ENCODE measurements at regions not wholly inside any gene's neighbourhood (a gene's known extent, or its start where the extent isn't known, plus 50 kb on each side); places are given as distances from the start of the nearest gene placed in this dataset.

- TF ChIP-seq RBM22 (optimal IDR thresholded peaks at IDR 0.05; ENCODE audit: low read length) (no peak), SNRNP70 (IDR thresholded peaks at IDR 0.05; ENCODE audit: low read depth, low read length) (no peak), KAT2B (IDR thresholded peaks at IDR 0.05; ENCODE audit: borderline replicate concordance, low read depth, low read length) (no peak), ZNF30 (CRISPR knock-in tag; IDR thresholded peaks at IDR 0.05) (no peak), ZNF546 (CRISPR knock-in tag; conservative IDR thresholded peaks at IDR 0.05) (no peak), ARHGAP35 (CRISPR knock-in tag; IDR thresholded peaks at IDR 0.05; ENCODE audit: borderline replicate concordance) (no peak), U2AF1 (optimal IDR thresholded peaks at IDR 0.05; ENCODE audit: low read depth, low read length) (no peak), JUNB (CRISPR knock-in tag; IDR thresholded peaks at IDR 0.05; ENCODE audit: borderline replicate concordance) (no peak)
- TF ChIP-seq, protein P1, sequence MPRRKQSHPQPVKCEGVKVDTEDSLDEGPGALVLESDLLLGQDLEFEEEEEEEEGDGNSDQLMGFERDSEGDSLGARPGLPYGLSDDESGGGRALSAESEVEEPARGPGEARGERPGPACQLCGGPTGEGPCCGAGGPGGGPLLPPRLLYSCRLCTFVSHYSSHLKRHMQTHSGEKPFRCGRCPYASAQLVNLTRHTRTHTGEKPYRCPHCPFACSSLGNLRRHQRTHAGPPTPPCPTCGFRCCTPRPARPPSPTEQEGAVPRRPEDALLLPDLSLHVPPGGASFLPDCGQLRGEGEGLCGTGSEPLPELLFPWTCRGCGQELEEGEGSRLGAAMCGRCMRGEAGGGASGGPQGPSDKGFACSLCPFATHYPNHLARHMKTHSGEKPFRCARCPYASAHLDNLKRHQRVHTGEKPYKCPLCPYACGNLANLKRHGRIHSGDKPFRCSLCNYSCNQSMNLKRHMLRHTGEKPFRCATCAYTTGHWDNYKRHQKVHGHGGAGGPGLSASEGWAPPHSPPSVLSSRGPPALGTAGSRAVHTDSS (CRISPR knock-in tag; conservative IDR thresholded peaks at IDR 0.05): no peak
- TF ChIP-seq, protein P2, sequence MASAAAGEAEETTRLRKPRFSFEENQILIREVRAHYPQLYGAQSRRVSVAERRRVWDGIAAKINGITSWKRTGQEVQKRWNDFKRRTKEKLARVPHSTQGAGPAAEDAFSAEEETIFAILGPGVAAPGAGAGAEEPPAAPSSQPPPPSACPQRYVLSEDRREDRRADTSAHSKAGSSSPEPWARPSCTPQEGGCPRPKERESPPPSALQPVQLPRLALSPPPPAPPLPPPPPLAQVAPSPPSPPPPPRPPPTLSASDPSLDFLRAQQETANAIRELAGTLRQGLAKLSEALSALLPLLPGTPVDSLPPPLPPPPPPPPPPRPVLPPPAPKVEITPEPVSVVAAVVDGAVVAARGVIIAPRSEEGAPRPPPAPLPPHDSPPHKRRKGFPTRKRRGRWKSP (CRISPR knock-in tag; IDR thresholded peaks at IDR 0.05): no peak
- TF ChIP-seq, protein P3, sequence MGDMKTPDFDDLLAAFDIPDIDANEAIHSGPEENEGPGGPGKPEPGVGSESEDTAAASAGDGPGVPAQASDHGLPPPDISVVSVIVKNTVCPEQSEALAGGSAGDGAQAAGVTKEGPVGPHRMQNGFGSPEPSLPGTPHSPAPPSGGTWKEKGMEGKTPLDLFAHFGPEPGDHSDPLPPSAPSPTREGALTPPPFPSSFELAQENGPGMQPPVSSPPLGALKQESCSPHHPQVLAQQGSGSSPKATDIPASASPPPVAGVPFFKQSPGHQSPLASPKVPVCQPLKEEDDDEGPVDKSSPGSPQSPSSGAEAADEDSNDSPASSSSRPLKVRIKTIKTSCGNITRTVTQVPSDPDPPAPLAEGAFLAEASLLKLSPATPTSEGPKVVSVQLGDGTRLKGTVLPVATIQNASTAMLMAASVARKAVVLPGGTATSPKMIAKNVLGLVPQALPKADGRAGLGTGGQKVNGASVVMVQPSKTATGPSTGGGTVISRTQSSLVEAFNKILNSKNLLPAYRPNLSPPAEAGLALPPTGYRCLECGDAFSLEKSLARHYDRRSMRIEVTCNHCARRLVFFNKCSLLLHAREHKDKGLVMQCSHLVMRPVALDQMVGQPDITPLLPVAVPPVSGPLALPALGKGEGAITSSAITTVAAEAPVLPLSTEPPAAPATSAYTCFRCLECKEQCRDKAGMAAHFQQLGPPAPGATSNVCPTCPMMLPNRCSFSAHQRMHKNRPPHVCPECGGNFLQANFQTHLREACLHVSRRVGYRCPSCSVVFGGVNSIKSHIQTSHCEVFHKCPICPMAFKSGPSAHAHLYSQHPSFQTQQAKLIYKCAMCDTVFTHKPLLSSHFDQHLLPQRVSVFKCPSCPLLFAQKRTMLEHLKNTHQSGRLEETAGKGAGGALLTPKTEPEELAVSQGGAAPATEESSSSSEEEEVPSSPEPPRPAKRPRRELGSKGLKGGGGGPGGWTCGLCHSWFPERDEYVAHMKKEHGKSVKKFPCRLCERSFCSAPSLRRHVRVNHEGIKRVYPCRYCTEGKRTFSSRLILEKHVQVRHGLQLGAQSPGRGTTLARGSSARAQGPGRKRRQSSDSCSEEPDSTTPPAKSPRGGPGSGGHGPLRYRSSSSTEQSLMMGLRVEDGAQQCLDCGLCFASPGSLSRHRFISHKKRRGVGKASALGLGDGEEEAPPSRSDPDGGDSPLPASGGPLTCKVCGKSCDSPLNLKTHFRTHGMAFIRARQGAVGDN (CRISPR knock-in tag; IDR thresholded peaks at IDR 0.05): no peak
- Histone ChIP-seq H3K9ac (ENCODE audit: insufficient read depth, low read depth, low read length) (no peak overlapping the region), H3K4me3 (replicated peaks in 1 of 3; ENCODE audit: insufficient read depth in 1 of 3, low read depth in 2 of 3, low read length in 3 of 3) (no peak overlapping the region), H3K9me3 (ENCODE audit: low read length) (peaks cover 75% of the 10 kb centered on the region), H3K4me2 (ENCODE audit: low read depth, low read length) (no peak overlapping the region), H2AFZ (ENCODE audit: low read length) (no peak overlapping the region), H3K79me2 (ENCODE audit: insufficient read depth, low read length) (no peaks in the 10 kb centered on the region), H3K4me1 (ENCODE audit: insufficient read depth, low read length) (no peaks in the 10 kb centered on the region), H3K27me3 (ENCODE audit: control insufficient read depth in 1 of 2, insufficient read depth in 2 of 2, low read length in 2 of 2) (no peaks in the 10 kb centered on the region), H3K27ac (ENCODE audit: extremely low read length, insufficient read depth, low read length) (no peak overlapping the region), H3K36me3 (replicated peaks in 1 of 2; ENCODE audit: control insufficient read depth in 1 of 2, insufficient read depth in 2 of 2, low read length in 2 of 2) (no peaks in the 10 kb centered on the region), H4K20me1 (ENCODE audit: insufficient read depth, low read length) (no peaks in the 10 kb centered on the region)
- FAIRE-seq: no peak
- intact Hi-C loops (cut with micrococcal nuclease; ENCODE audit: unreplicated experiment): no loop called here
- no TSS peak for BruUV-seq (replicated peaks)
- WGBS (ENCODE audit: low lambda C conversion rate): 14% methylated on average over 4 of the region's 4 CpGs
- ChIA-PET CTCF (ENCODE audit: low intra/inter-chr PET ratio, low total read pairs) (no interaction called here), POLR2A (no interaction called here)
- DNase-seq (ENCODE audit: low spot score): no peak
- in situ Hi-C loops (cut with HindIII; ENCODE audit: extremely low pct_ligation_motif_present, low pct_unique_long_range_greater_than_20kb): no loop called here
- ATAC-seq: no peak
These were observed 382.7 kb downstream of the HDGFL1 start for GRCh38 chr6:22952097-22952496.

All from HepG2 (cell line).